Endothelial cell of umbilical vein (primary cell): ENCODE measurements at regions not wholly inside any gene's neighbourhood (a gene's known extent, or its start where the extent isn't known, plus 50 kb on each side); places are given as distances from the start of the nearest gene placed in this dataset.

Source experiments
- BruUV-seq: library from RNA; stranded (reverse); fragments of 400-500 nt; replicated peaks from 2 replicates; lab custom pipeline; 2021; lab: Mats Ljungman, UMichigan
- CTCF ChIA-PET: fragments of 300-600, 350-600 bp; sonication (Branson Sonifier 250); formaldehyde crosslinking; loops from one replicate; lab custom pipeline; 2021; ENCODE audit warnings: antibody characterized with exemption, inconsistent platforms; lab: Charles Lee
- POLR2A ChIA-PET: fragments of 300-600, 350-600 bp; sonication (Branson Sonifier 250); formaldehyde crosslinking; loops from one replicate; lab custom pipeline; 2021; ENCODE audit warnings: antibody characterized with exemption, inconsistent platforms; lab: Charles Lee
- DNase-seq: peaks from one replicate; pipeline ENCODE4 v3.0.0-alpha.2; 2011; ENCODE audit warnings: low read depth, low spot score
- FAIRE-seq: peaks from 2 replicates; lab custom pipeline; 2011; peaks lifted over from hg19 to GRCh38; lab: Jason Lieb, UNC
- H2AFZ ChIP-seq: 2 replicates; pipeline ENCODE4 v1.6.0; 2012; ENCODE audit warnings: low read depth, low read length, control low read depth, inconsistent platforms
- H3K27ac ChIP-seq: 2 replicates; pipeline ENCODE4 v1.5.1; 2011; ENCODE audit warnings: low read depth, mild to moderate bottlenecking, control low read depth, low read length, moderate library complexity; ENCODE audit not compliant: insufficient read depth
- H3K27me3 ChIP-seq, 2 experiments: 2 replicates each; pipeline versions ENCODE4 v1.6.0 to v1.6.1; 2011; ENCODE audit warnings: low read length in 2 of 2, mixed read lengths in 1 of 2; ENCODE audit not compliant: control insufficient read depth in 2 of 2, insufficient read depth in 2 of 2
- H3K36me3 ChIP-seq, 2 experiments: 2 replicates in 1 of 2; 3 replicates in 1 of 2; pipeline ENCODE4 v1.5.1; 2011; ENCODE audit warnings: low read length in 2 of 2, mild to moderate bottlenecking in 1 of 2, moderate library complexity in 1 of 2; ENCODE audit not compliant: control insufficient read depth in 2 of 2, insufficient read depth in 2 of 2; ENCODE audit errors: extremely low read depth in 1 of 2
- H3K4me1 ChIP-seq: 3 replicates; pipeline ENCODE4 v1.5.1; 2011; ENCODE audit warnings: mild to moderate bottlenecking, low read length; ENCODE audit not compliant: control insufficient read depth, insufficient read depth; ENCODE audit errors: extremely low read depth
- H3K4me2 ChIP-seq: 2 replicates; pipeline ENCODE4 v1.6.1; 2011; ENCODE audit warnings: low read length, control low read depth, mixed read lengths; ENCODE audit not compliant: insufficient read depth
- H3K4me3 ChIP-seq, 3 experiments: fragments of 200-600 bp in 1 of 3; sonication (generic), shearing (Covaris generic) in 1 of 3; replicated peaks in 1 of 3; 2 replicates each; pipeline ENCODE4 v1.5.1; 2011 to 2016; ENCODE audit warnings: control low read depth in 3 of 3, low read length in 3 of 3, mild to moderate bottlenecking in 2 of 3, inconsistent platforms in 1 of 3, low read depth in 1 of 3, moderate library complexity in 1 of 3; ENCODE audit not compliant: insufficient read depth in 1 of 3
- H3K79me2 ChIP-seq: 2 replicates; pipeline ENCODE4 v1.6.0; 2012; ENCODE audit warnings: low read length, inconsistent platforms; ENCODE audit not compliant: control insufficient read depth, insufficient read depth
- H3K9ac ChIP-seq: replicated peaks from 2 replicates; pipeline ENCODE3; 2011; ENCODE audit warnings: low read length, control low read depth; ENCODE audit not compliant: insufficient read depth; ENCODE audit errors: extremely low read depth
- H3K9me1 ChIP-seq: replicated peaks from 3 replicates; pipeline ENCODE4 v1.6.0; 2011; ENCODE audit warnings: mild to moderate bottlenecking, low read length; ENCODE audit not compliant: control insufficient read depth, insufficient read depth; ENCODE audit errors: extremely low read depth
- H3K9me3 ChIP-seq: replicated peaks from 2 replicates; pipeline ENCODE4 v1.5.1; 2012; ENCODE audit warnings: low read length, inconsistent platforms; ENCODE audit not compliant: control insufficient read depth, insufficient read depth
- H4K20me1 ChIP-seq: replicated peaks from 2 replicates; pipeline ENCODE3; 2011; ENCODE audit warnings: mild to moderate bottlenecking, low read length; ENCODE audit not compliant: control insufficient read depth, insufficient read depth; ENCODE audit errors: extremely low read depth
- EZH2 ChIP-seq: IDR thresholded peaks from 2 replicates; pipeline ENCODE4 v1.6.1; 2012; ENCODE audit warnings: borderline replicate concordance, low read depth, mild to moderate bottlenecking, moderate library complexity, low read length, inconsistent platforms; ENCODE audit not compliant: severe bottlenecking
- FOS ChIP-seq: IDR thresholded peaks from 2 replicates; pipeline ENCODE4 v1.6.1; 2011; ENCODE audit warnings: mild to moderate bottlenecking, low read length, moderate library complexity, borderline replicate concordance; ENCODE audit not compliant: insufficient read depth
- GATA2 ChIP-seq: IDR thresholded peaks from 2 replicates; pipeline ENCODE4 v1.7.0; 2011; ENCODE audit warnings: low read depth, mild to moderate bottlenecking, moderate library complexity, mixed read lengths, low read length; ENCODE audit not compliant: insufficient read length, insufficient read depth
- JUN ChIP-seq: IDR thresholded peaks from 2 replicates; pipeline ENCODE4 v1.6.1; 2011; ENCODE audit warnings: borderline replicate concordance, low read depth; ENCODE audit not compliant: insufficient read length, insufficient read depth
- MYC ChIP-seq: IDR thresholded peaks from one replicate; pipeline ENCODE4 v1.6.1; 2011; ENCODE audit warnings: mild to moderate bottlenecking, low read depth, low read length
- POLR2A ChIP-seq: IDR thresholded peaks from 2 replicates; pipeline ENCODE4 v1.6.1; 2012; ENCODE audit warnings: low read depth, mild to moderate bottlenecking, control low read depth, low read length
- POLR2AphosphoS5 ChIP-seq: IDR thresholded peaks from 2 replicates; pipeline ENCODE4 v1.6.1; 2012; ENCODE audit warnings: low read depth, mild to moderate bottlenecking, control low read depth, low read length, moderate library complexity; ENCODE audit not compliant: insufficient read depth
- dilution Hi-C: fragments of 300-500 bp; cut with MboI; formaldehyde crosslinking; loops from one replicate; pipeline ENCODE4 v1.15.0; 2019; ENCODE audit warnings: low sequenced_read_pairs; ENCODE audit not compliant: extremely low pct_ligation_motif_present
- intact Hi-C: fragments of 100-400 bp; cut with micrococcal nuclease; formaldehyde crosslinking; loops from one replicate; pipeline ENCODE4 v1.10.0; 2022
- TF ChIP-seq, protein P1 (sequence below): IDR thresholded peaks from 2 replicates; pipeline ENCODE4 v1.6.1; 2011; ENCODE audit not compliant: insufficient read depth, insufficient read length
- TF ChIP-seq, protein P2 (sequence below), 2 donors: IDR thresholded peaks; 1 replicate in 1 of 2; 2 replicates in 1 of 2; pipeline ENCODE4 v1.5.1; 2011; ENCODE audit warnings: low read length in 2 of 2, mild to moderate bottlenecking in 2 of 2, moderate library complexity in 2 of 2, control low read depth in 1 of 2, inconsistent platforms in 1 of 2, low read depth in 1 of 2; ENCODE audit not compliant: insufficient read depth in 1 of 2; ENCODE audit errors: extremely low read depth in 1 of 2

- TF ChIP-seq EZH2 (no peak), GATA2 (no peak), MYC (no peak), POLR2A (no peak), FOS (no peak), POLR2AphosphoS5 (no peak), JUN (no peak)
- TF ChIP-seq, protein P1, sequence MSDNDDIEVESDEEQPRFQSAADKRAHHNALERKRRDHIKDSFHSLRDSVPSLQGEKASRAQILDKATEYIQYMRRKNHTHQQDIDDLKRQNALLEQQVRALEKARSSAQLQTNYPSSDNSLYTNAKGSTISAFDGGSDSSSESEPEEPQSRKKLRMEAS, result no peak
- TF ChIP-seq, protein P2, sequence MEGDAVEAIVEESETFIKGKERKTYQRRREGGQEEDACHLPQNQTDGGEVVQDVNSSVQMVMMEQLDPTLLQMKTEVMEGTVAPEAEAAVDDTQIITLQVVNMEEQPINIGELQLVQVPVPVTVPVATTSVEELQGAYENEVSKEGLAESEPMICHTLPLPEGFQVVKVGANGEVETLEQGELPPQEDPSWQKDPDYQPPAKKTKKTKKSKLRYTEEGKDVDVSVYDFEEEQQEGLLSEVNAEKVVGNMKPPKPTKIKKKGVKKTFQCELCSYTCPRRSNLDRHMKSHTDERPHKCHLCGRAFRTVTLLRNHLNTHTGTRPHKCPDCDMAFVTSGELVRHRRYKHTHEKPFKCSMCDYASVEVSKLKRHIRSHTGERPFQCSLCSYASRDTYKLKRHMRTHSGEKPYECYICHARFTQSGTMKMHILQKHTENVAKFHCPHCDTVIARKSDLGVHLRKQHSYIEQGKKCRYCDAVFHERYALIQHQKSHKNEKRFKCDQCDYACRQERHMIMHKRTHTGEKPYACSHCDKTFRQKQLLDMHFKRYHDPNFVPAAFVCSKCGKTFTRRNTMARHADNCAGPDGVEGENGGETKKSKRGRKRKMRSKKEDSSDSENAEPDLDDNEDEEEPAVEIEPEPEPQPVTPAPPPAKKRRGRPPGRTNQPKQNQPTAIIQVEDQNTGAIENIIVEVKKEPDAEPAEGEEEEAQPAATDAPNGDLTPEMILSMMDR (IDR thresholded peaks at IDR 0.05; ENCODE audit: extremely low read depth in 1 of 2, insufficient read depth in 1 of 2, low read depth in 1 of 2, low read length in 2 of 2), result no peak
- Histone ChIP-seq H3K9ac (no peak overlapping the region), H3K4me3 (no peak overlapping the region), H3K4me1 (no peaks in the 10 kb centered on the region), H2AFZ (no peak overlapping the region), H3K9me3 (no peaks in the 10 kb centered on the region), H3K27ac (no peak overlapping the region), H3K36me3 (no peaks in the 10 kb centered on the region), H3K27me3 (no peaks in the 10 kb centered on the region), H4K20me1 (no peaks in the 10 kb centered on the region), H3K4me2 (no peak overlapping the region), H3K79me2 (no peaks in the 10 kb centered on the region), H3K9me1 (no peaks in the 10 kb centered on the region)
- DNase-seq (no peak), FAIRE-seq (no peak)
- CTCF ChIA-PET, result interaction anchor here (0.8 to 1.2 kb wide), 3 partner anchors 14 to 95 kb away, joined by 3 read pairs; no protein-coding TSS in a partner anchor
- POLR2A ChIA-PET, result no interaction called here
- dilution Hi-C loops (no loop called here), intact Hi-C loops (no loop called here)
- BruUV-seq, result no TSS peak
Observed at GRCh38 chr16:85210423-85211169, 98.3 kb upstream of the CIBAR2 start.
